HG02642 (cell line): ENCODE measurements at regions not wholly inside any gene's neighbourhood (a gene's known extent, or its start where the extent isn't known, plus 50 kb on each side); places are given as distances from the start of the nearest gene placed in this dataset.

ENCODE experiments used
- ATAC-seq: cut with Tn5 transposase; IDR thresholded peaks from one replicate; pipeline ENCODE4 v1.9.1; 2021; ENCODE audit warnings: mild to moderate bottlenecking; ENCODE audit not compliant: unreplicated experiment, poor library complexity

GRCh38 chr1:59101518-59101917 lies 195.4 kb upstream of the FGGY start:
- no peak for ATAC-seq

- ATAC-seq, result no peak
Observed at GRCh38 chr1:59103457-59103856, 193.4 kb upstream of the FGGY start.

- ATAC-seq, result no peak
Observed at GRCh38 chr1:59104191-59104760, 192.6 kb upstream of the FGGY start.

GRCh38 chr1:59105548-59106507 lies 191.1 kb upstream of the FGGY start:
- no peak for ATAC-seq

GRCh38 chr1:59107516-59107915 lies 189.4 kb upstream of the FGGY start:
- ATAC-seq, result no peak

GRCh38 chr1:59107916-59108315 lies 189.0 kb upstream of the FGGY start:
- no peak for ATAC-seq

GRCh38 chr1:59108481-59109317 lies 188.2 kb upstream of the FGGY start:
- no peak for ATAC-seq

GRCh38 chr1:59110271-59110670 lies 186.6 kb upstream of the FGGY start:
- no peak for ATAC-seq

- ATAC-seq, result no peak
Observed at GRCh38 chr1:59113876-59114457, 182.9 kb upstream of the FGGY start.

- ATAC-seq, result no peak
Observed at GRCh38 chr1:59115865-59116264, 181.0 kb upstream of the FGGY start.

GRCh38 chr1:59116920-59117542 lies 179.9 kb upstream of the FGGY start:
- ATAC-seq, result no peak

GRCh38 chr1:59122527-59122926 lies 174.4 kb upstream of the FGGY start:
- ATAC-seq, result no peak

- no peak for ATAC-seq
Observed at GRCh38 chr1:59123081-59123681, 173.7 kb upstream of the FGGY start.

- no peak for ATAC-seq
Observed at GRCh38 chr1:59124166-59124565, 172.7 kb upstream of the FGGY start.

- ATAC-seq, result no peak
Observed at GRCh38 chr1:59125154-59125553, 171.7 kb upstream of the FGGY start.

GRCh38 chr1:59125676-59126320 lies 171.1 kb upstream of the FGGY start:
- ATAC-seq, result no peak

- no peak for ATAC-seq
Observed at GRCh38 chr1:59126366-59126765, 170.5 kb upstream of the FGGY start.

- ATAC-seq, result no peak
Observed at GRCh38 chr1:59128239-59128736, 168.6 kb upstream of the FGGY start.

GRCh38 chr1:59128784-59129227 lies 168.1 kb upstream of the FGGY start:
- no peak for ATAC-seq
